T1000 (cell line): ENCODE measurements at regions not wholly inside any gene's neighbourhood (a gene's known extent, or its start where the extent isn't known, plus 50 kb on each side); places are given as distances from the start of the nearest gene placed in this dataset.
"Not testable (repeated sequence)": the region's sequence is repeated elsewhere in the genome, so short reads cannot be mapped to it uniquely, and the experiment has no call there.

Experiments used
- DNase-seq: peaks from one replicate; lab custom pipeline; 2025; ENCODE audit warnings: mixed read lengths; lab: John Stamatoyannopoulos, UW

GRCh38 chr2:8602809-8603208 lies 79.0 kb upstream of the ID2 start:
- DNase-seq = no peak

- not testable (repeated sequence) for DNase-seq
Measured at GRCh38 chr2:8603356-8603755, 78.5 kb upstream of the ID2 start.

- no peak for DNase-seq
Measured at GRCh38 chr2:8604262-8604661, 77.6 kb upstream of the ID2 start.

- DNase-seq = no peak
Measured at GRCh38 chr2:8605351-8606065, 76.3 kb upstream of the ID2 start.

GRCh38 chr2:8606226-8606625 lies 75.6 kb upstream of the ID2 start:
- DNase-seq = no peak

GRCh38 chr2:8606649-8607550 lies 75.0 kb upstream of the ID2 start:
- DNase-seq = no peak

- peak; percentile 25 for DNase-seq
Measured at GRCh38 chr2:8607606-8608005, 74.2 kb upstream of the ID2 start.

GRCh38 chr2:8608411-8608954 lies 73.4 kb upstream of the ID2 start:
- no peak for DNase-seq

GRCh38 chr2:8609357-8609811 lies 72.5 kb upstream of the ID2 start:
- no peak for DNase-seq

- not testable (repeated sequence) for DNase-seq
Measured at GRCh38 chr2:8610775-8611174, 71.1 kb upstream of the ID2 start.

- DNase-seq = no peak
Measured at GRCh38 chr2:8611246-8611645, 70.6 kb upstream of the ID2 start.

- DNase-seq = no peak
Measured at GRCh38 chr2:8611700-8612099, 70.2 kb upstream of the ID2 start.

- no peak for DNase-seq
Measured at GRCh38 chr2:8612734-8613179, 69.1 kb upstream of the ID2 start.

- not testable (repeated sequence) for DNase-seq
Measured at GRCh38 chr2:8613207-8613999, 68.5 kb upstream of the ID2 start.

- DNase-seq = no peak
Measured at GRCh38 chr2:8614646-8615045, 67.2 kb upstream of the ID2 start.

GRCh38 chr2:8615252-8615575 lies 66.6 kb upstream of the ID2 start:
- no peak for DNase-seq

GRCh38 chr2:8615576-8616281 lies 66.1 kb upstream of the ID2 start:
- no peak for DNase-seq

GRCh38 chr2:8617048-8617447 lies 64.8 kb upstream of the ID2 start:
- no peak for DNase-seq

- DNase-seq = no peak
Measured at GRCh38 chr2:8617590-8617989, 64.3 kb upstream of the ID2 start.

GRCh38 chr2:8619071-8619470 lies 62.8 kb upstream of the ID2 start:
- DNase-seq = no peak

GRCh38 chr2:8620611-8621382 lies 61.1 kb upstream of the ID2 start:
- no peak for DNase-seq
